ENCODE measurements at regions not wholly inside any gene's neighbourhood (a gene's known extent, or its start where the extent isn't known, plus 50 kb on each side); places are given as distances from the start of the nearest gene placed in this dataset.

GRCh38 chr5:15245913-15246312, 254.1 kb upstream of the FBXL7 start:
- no peaks in the 10 kb centered on the region for H3K9me3 ChIP-seq (replicated peaks)
- no peaks in the 10 kb centered on the region for H3K27me3 ChIP-seq
- no peak overlapping the region for H3K27ac ChIP-seq
- H3K4me3 ChIP-seq: no peak overlapping the region
- no peak for DNase-seq
- no peaks in the 10 kb centered on the region for H3K36me3 ChIP-seq
- H3K4me1 ChIP-seq: no peaks in the 10 kb centered on the region

DNA sequence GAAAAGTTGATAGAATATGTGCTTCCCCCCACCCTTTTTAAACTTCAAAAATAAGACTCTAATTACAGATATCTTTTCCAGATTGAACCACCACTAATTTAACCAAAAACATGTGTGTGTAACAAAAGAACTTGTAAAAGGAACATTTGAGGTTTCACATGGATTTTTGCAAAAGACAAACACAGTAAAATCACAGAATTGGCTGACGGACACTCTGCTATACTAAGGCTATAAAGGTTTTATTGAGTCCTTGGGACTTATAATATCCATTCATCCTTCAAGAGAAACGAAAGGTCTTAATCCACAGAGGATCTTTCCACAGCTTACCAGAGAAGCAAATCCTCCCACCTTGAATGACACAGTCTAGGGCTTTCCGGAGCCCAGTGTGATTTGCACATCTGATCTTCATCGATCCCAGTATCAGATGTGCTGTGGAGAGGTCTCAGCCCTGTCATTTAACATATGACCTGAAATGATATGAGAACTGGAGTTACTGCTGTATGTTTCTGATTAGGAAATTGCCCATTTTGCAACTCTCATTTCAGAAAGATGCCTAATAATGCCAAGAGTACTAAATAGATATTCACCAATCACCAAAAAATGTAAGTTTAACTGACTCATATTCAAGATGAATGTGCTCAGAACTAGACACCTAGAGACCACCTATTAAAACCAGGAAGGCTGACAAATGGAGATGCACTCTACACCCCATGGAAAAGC, 256.5 kb upstream of the FBXL7 start:
- no peaks in the 10 kb centered on the region for H3K36me3 ChIP-seq
- DNase-seq: no peak
- no peak overlapping the region for H3K27ac ChIP-seq
- no peaks in the 10 kb centered on the region for H3K27me3 ChIP-seq
- H3K4me3 ChIP-seq: no peak overlapping the region
- no peaks in the 10 kb centered on the region for H3K9me3 ChIP-seq (replicated peaks)
- H3K4me1 ChIP-seq: no peaks in the 10 kb centered on the region

GRCh38 chr5:15241216-15241821, 258.7 kb upstream of the FBXL7 start:
- DNase-seq: no peak
- H3K9me3 ChIP-seq (replicated peaks): no peaks in the 10 kb centered on the region
- H3K4me3 ChIP-seq: no peak overlapping the region
- H3K27me3 ChIP-seq: no peaks in the 10 kb centered on the region
- H3K36me3 ChIP-seq: no peaks in the 10 kb centered on the region
- H3K4me1 ChIP-seq: no peaks in the 10 kb centered on the region
- no peak overlapping the region for H3K27ac ChIP-seq

GRCh38 chr5:15238006-15238405, 262.0 kb upstream of the FBXL7 start:
- DNase-seq: peak in 1 of 2 experiments; percentile 7
- Histone ChIP-seq H3K27ac (no peak overlapping the region), H3K9me3 (replicated peaks) (no peaks in the 10 kb centered on the region), H3K27me3 (no peaks in the 10 kb centered on the region), H3K4me1 (no peaks in the 10 kb centered on the region), H3K4me3 (no peak overlapping the region), H3K36me3 (no peaks in the 10 kb centered on the region)

DNA sequence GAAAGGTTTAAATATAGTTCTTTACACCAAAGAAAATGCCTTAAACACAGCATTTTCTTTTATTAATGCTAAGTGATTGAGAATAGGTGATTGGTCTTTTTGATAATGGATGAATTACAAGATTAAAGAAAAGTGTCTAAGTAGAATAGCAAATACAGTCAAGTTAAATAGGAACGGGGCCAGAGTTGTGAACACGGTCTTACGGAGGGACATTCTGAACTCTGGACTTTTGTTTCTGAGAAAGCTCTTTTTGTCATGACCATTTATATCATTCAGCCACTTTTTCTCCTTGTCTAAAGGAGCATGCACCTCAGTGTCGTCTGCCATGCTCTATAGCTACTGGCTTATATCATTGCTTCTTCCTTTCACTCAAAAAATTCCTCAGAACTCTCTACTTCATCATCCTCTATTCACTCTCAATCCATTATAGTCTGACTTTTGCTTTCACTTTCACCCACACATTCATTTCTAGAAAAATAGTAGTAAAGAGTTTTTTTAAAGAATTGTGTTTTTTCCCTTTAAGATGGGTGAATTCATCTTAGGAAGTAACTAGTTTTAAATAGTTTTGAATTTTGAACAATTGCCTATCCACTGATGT, 263.0 kb upstream of the FBXL7 start:
- DNase-seq: no peak

GRCh38 chr5:15234911-15235310, 265.1 kb upstream of the FBXL7 start:
- no peaks in the 10 kb centered on the region for H3K9me3 ChIP-seq (replicated peaks)
- H3K27me3 ChIP-seq: no peaks in the 10 kb centered on the region
- no peak overlapping the region for H3K4me3 ChIP-seq
- no peak for DNase-seq
- H3K4me1 ChIP-seq: no peaks in the 10 kb centered on the region
- no peak overlapping the region for H3K27ac ChIP-seq
- no peaks in the 10 kb centered on the region for H3K36me3 ChIP-seq

More for the DNA sequence above, 263.0 kb upstream of the FBXL7 start:
- H3K4me1 ChIP-seq: no peaks in the 10 kb centered on the region
- no peaks in the 10 kb centered on the region for H3K27me3 ChIP-seq
- no peaks in the 10 kb centered on the region for H3K9me3 ChIP-seq (replicated peaks)
- H3K4me3 ChIP-seq: no peak overlapping the region
- no peaks in the 10 kb centered on the region for H3K36me3 ChIP-seq
- H3K27ac ChIP-seq: no peak overlapping the region

DNA sequence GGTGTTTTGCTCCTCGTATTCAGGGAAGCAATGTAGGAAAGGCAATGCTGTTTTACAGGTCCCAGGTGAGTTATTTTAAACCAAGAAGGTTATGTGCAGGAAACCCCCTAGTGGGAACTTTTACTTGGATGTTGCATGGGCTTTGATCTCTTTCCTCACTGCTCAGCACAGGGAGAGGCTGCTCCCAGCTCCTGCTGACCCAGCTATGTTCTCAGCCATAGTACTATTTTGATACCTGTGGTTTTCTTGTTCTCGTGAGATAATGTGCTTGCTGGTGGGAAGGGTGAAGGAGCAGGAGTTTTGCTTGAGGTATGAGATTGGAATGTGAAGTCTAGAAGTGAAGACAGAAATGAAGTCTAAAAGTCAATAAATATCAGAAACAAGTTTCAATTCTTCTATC, 265.6 kb upstream of the FBXL7 start:
- H3K36me3 ChIP-seq: no peaks in the 10 kb centered on the region
- no peak overlapping the region for H3K27ac ChIP-seq
- H3K4me1 ChIP-seq: no peaks in the 10 kb centered on the region
- no peaks in the 10 kb centered on the region for H3K9me3 ChIP-seq (replicated peaks)
- no peak for DNase-seq
- H3K4me3 ChIP-seq: no peak overlapping the region
- no peaks in the 10 kb centered on the region for H3K27me3 ChIP-seq

DNA sequence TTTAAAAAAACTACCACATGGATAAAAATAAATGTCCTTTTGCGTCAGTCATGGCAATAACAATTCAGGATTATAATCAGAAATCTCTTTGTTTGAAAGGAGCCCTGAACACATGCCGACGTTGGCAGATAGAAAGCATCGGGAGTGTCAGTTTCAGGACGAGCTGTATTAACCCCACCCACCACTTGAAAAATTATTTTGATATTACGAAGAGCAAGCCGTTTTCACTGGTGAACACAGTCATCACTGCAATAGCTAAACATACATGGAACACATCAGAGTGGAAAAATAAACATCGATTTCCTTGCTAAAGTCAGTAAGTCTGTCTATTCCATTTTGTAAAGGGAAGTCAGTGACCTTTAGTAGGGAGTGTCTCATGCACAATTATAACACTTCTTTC, 266.4 kb upstream of the FBXL7 start:
- Histone ChIP-seq H3K36me3 (no peaks in the 10 kb centered on the region), H3K27me3 (no peaks in the 10 kb centered on the region), H3K9me3 (replicated peaks) (no peaks in the 10 kb centered on the region), H3K27ac (no peak overlapping the region), H3K4me3 (no peak overlapping the region), H3K4me1 (no peaks in the 10 kb centered on the region)
- DNase-seq: no peak

- Histone ChIP-seq H3K9me3 (replicated peaks) (no peaks in the 10 kb centered on the region), H3K4me3 (no peak overlapping the region)
- no peak for DNase-seq
These were observed 277.8 kb upstream of the FBXL7 start for GRCh38 chr5:15222156-15222555.

GRCh38 chr5:15220642-15221173, 279.3 kb upstream of the FBXL7 start:
- Histone ChIP-seq H3K4me3 (no peak overlapping the region), H3K27me3 (no peaks in the 10 kb centered on the region), H3K9me3 (replicated peaks) (no peaks in the 10 kb centered on the region), H3K36me3 (no peaks in the 10 kb centered on the region), H3K27ac (no peak overlapping the region), H3K4me1 (no peaks in the 10 kb centered on the region)
- DNase-seq: no peak

More at GRCh38 chr5:15222156-15222555, 277.8 kb upstream of the FBXL7 start:
- H3K27ac ChIP-seq: no peak overlapping the region
- H3K36me3 ChIP-seq: no peaks in the 10 kb centered on the region
- no peaks in the 10 kb centered on the region for H3K27me3 ChIP-seq
- no peaks in the 10 kb centered on the region for H3K4me1 ChIP-seq

DNA sequence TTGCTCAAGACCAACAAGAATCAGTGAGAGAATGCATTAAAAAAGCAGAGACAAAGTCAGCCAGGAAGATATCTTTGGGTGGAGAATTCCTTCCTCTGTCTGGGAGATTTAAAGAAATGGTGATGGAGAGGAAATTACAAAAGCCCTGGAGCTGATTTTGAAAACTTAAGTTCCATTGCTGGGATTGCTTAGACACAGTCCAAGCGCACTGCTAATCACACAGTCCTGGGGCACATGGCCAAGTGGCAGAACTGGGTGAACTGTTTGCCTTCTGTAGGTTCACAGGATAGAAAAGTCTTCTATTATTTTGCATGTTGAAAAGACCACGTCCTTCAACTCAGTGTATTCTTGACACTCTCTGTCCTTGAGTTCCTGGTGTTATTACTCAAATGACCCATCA, 284.9 kb upstream of the FBXL7 start:
- Histone ChIP-seq H3K4me1 (no peaks in the 10 kb centered on the region), H3K9me3 (replicated peaks) (no peaks in the 10 kb centered on the region), H3K27me3 (no peaks in the 10 kb centered on the region), H3K36me3 (no peaks in the 10 kb centered on the region), H3K27ac (no peak overlapping the region), H3K4me3 (no peak overlapping the region)
- no peak for DNase-seq

- Histone ChIP-seq H3K36me3 (no peaks in the 10 kb centered on the region), H3K27ac (no peak overlapping the region), H3K4me3 (no peak overlapping the region), H3K9me3 (replicated peaks) (no peaks in the 10 kb centered on the region), H3K27me3 (no peaks in the 10 kb centered on the region), H3K4me1 (no peaks in the 10 kb centered on the region)
- no peak for DNase-seq
These were observed 286.0 kb upstream of the FBXL7 start for GRCh38 chr5:15214010-15214409.

DNA sequence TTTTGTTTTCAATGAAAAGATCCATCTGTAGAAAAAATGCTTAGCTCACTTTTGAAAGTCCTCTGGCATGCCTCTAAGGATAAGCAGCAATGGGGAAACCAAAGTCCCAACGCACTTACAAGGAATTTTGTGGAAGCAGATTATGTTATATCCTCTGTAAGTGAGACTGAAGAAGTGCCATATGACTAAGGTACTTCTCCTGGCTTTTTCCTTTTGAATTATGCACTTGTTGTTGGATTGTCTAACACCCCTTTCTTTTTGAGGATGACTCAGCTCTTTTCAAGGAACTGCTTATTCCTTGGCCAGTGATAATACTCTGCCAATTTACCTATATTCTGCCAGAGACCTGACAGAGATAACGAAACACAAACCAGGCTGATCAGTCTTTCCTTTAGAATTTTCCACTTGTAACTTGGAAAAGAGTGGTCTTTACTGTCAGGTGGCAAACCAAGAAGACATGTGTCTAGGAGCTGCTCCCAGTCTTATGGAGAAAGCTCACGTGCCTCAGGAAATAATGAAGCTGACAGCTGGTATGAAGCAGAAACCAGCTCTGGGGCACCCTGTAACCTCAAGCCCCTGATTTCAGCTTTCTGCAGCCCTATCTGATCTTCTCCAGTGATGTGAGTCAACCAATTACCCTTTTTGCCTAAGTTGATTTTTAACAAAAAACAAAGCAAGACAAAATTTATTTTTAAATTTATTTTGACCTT, 290.8 kb upstream of the FBXL7 start:
- Histone ChIP-seq H3K4me1 (no peaks in the 10 kb centered on the region), H3K36me3 (no peaks in the 10 kb centered on the region), H3K27ac (no peak overlapping the region), H3K27me3 (no peaks in the 10 kb centered on the region), H3K4me3 (no peak overlapping the region), H3K9me3 (replicated peaks) (no peaks in the 10 kb centered on the region)
- no peak for DNase-seq

DNA sequence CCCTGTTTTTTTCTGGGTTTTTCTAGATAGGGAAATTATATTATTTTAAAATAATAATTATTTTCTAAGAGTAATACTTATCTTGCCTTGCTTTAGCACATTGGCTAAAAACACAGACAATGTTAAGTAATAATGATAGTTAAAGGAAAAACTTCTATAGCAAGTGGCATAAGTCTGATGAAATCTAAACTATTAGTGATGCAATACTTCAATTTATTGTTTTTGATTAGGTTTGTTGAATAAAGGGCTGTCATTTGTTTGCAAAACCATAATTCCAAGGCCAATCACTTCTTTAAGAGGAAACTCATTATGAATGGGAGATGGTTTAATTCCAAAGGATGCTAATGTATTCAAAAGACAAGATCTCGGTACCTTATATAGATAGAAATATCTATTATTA, 293.8 kb upstream of the FBXL7 start:
- Histone ChIP-seq H3K9me3 (replicated peaks) (no peaks in the 10 kb centered on the region), H3K4me3 (no peak overlapping the region), H3K4me1 (no peaks in the 10 kb centered on the region), H3K27me3 (no peaks in the 10 kb centered on the region), H3K27ac (no peak overlapping the region), H3K36me3 (no peaks in the 10 kb centered on the region)
- no peak for DNase-seq

GRCh38 chr5:15203376-15203775, 296.6 kb upstream of the FBXL7 start:
- no peak overlapping the region for H3K4me3 ChIP-seq
- DNase-seq: no peak
- H3K27ac ChIP-seq: no peak overlapping the region
- no peaks in the 10 kb centered on the region for H3K9me3 ChIP-seq (replicated peaks)
- H3K36me3 ChIP-seq: no peaks in the 10 kb centered on the region
- H3K4me1 ChIP-seq: no peaks in the 10 kb centered on the region
- no peaks in the 10 kb centered on the region for H3K27me3 ChIP-seq

Data from SJCRH30 (cell line).